PC-3 (cell line): ENCODE measurements at regions not wholly inside any gene's neighbourhood (a gene's known extent, or its start where the extent isn't known, plus 50 kb on each side); places are given as distances from the start of the nearest gene placed in this dataset.

Experiments used
- EZH2 ChIP-seq: fragments of 300-600 bp; sonication (generic); IDR thresholded peaks from one replicate; pipeline ENCODE4 v1.6.1; 2017; ENCODE audit warnings: antibody characterized with exemption, mild to moderate bottlenecking, low read length; ENCODE audit not compliant: unreplicated experiment
- TF ChIP-seq, protein P1 (sequence below): fragments of 300-600 bp; sonication (generic); conservative IDR thresholded peaks from 2 replicates; pipeline ENCODE4 v1.5.1; 2017; ENCODE audit warnings: antibody characterized with exemption, low read depth, mild to moderate bottlenecking, low read length

- TF ChIP-seq, protein P1, sequence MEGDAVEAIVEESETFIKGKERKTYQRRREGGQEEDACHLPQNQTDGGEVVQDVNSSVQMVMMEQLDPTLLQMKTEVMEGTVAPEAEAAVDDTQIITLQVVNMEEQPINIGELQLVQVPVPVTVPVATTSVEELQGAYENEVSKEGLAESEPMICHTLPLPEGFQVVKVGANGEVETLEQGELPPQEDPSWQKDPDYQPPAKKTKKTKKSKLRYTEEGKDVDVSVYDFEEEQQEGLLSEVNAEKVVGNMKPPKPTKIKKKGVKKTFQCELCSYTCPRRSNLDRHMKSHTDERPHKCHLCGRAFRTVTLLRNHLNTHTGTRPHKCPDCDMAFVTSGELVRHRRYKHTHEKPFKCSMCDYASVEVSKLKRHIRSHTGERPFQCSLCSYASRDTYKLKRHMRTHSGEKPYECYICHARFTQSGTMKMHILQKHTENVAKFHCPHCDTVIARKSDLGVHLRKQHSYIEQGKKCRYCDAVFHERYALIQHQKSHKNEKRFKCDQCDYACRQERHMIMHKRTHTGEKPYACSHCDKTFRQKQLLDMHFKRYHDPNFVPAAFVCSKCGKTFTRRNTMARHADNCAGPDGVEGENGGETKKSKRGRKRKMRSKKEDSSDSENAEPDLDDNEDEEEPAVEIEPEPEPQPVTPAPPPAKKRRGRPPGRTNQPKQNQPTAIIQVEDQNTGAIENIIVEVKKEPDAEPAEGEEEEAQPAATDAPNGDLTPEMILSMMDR, result no peak
- no peak for TF ChIP-seq EZH2
Measured at GRCh38 chr11:109329716-109330115, 92.3 kb upstream of the C11orf87 start.
